ENCODE measurements at regions not wholly inside any gene's neighbourhood (a gene's known extent, or its start where the extent isn't known, plus 50 kb on each side); places are given as distances from the start of the nearest gene placed in this dataset.

DNA sequence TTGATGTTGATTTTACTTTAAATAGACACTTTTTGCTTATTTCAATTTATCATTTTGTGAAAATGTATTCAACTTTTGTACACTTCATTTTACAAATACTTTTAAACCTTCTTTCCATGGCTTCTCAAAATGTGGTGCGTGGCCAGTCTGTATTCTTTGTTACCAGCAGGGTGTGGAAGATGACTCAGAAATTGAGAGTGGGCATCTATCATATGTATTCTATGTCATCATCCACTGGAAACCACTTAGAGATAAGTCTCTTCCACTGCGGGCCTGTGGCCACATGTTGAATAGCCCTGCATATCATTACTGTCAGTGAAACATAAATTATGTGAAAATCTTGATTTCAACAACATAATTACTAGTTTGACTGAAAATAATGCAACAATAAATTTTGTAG, 52.6 kb upstream of the MC3R start:
- Histone ChIP-seq H3K4me3 (ENCODE audit: low read depth in 2 of 2, low read length in 1 of 2) (no peak overlapping the region), H3K27ac (ENCODE audit: low read depth in 2 of 2, low read length in 1 of 2) (no peak overlapping the region), H3K4me1 (ENCODE audit: control insufficient read depth in 1 of 2, insufficient read depth in 2 of 2, low read depth in 1 of 2, low read length in 1 of 2) (no peaks in the 10 kb centered on the region), H4K20me1 (ENCODE audit: insufficient read depth) (no peaks in the 10 kb centered on the region), H2AFZ (ENCODE audit: low read depth) (no peak overlapping the region), H3F3A (replicated peaks; ENCODE audit: insufficient read depth) (no peaks in the 10 kb centered on the region), H3K9me2 (no peaks in the 10 kb centered on the region), H3K9ac (no peak overlapping the region), H3K79me2 (ENCODE audit: insufficient read depth) (no peaks in the 10 kb centered on the region), H3K4me2 (no peak overlapping the region), H3K27me3 (ENCODE audit: insufficient read depth) (no peaks in the 10 kb centered on the region), H3K9me3 (no peaks in the 10 kb centered on the region; the same call in 1 of the 2 replicates), H3K36me3 (replicated peaks in 1 of 2; ENCODE audit: control insufficient read depth in 1 of 2, insufficient read depth in 2 of 2, low read length in 1 of 2) (no peaks in the 10 kb centered on the region)
- TF ChIP-seq FOXJ3 (CRISPR knock-in tag; IDR thresholded peaks at IDR 0.05): no peak
- TF ChIP-seq EZH2phosphoT487 (IDR thresholded peaks at IDR 0.05; ENCODE audit: borderline replicate concordance, low read depth): no peak
- TF ChIP-seq RCOR1 (IDR thresholded peaks at IDR 0.05; ENCODE audit: low read length): no peak
- TF ChIP-seq NRF1 (IDR thresholded peaks at IDR 0.05; ENCODE audit: low read depth, low read length): no peak
- TF ChIP-seq, protein P1, sequence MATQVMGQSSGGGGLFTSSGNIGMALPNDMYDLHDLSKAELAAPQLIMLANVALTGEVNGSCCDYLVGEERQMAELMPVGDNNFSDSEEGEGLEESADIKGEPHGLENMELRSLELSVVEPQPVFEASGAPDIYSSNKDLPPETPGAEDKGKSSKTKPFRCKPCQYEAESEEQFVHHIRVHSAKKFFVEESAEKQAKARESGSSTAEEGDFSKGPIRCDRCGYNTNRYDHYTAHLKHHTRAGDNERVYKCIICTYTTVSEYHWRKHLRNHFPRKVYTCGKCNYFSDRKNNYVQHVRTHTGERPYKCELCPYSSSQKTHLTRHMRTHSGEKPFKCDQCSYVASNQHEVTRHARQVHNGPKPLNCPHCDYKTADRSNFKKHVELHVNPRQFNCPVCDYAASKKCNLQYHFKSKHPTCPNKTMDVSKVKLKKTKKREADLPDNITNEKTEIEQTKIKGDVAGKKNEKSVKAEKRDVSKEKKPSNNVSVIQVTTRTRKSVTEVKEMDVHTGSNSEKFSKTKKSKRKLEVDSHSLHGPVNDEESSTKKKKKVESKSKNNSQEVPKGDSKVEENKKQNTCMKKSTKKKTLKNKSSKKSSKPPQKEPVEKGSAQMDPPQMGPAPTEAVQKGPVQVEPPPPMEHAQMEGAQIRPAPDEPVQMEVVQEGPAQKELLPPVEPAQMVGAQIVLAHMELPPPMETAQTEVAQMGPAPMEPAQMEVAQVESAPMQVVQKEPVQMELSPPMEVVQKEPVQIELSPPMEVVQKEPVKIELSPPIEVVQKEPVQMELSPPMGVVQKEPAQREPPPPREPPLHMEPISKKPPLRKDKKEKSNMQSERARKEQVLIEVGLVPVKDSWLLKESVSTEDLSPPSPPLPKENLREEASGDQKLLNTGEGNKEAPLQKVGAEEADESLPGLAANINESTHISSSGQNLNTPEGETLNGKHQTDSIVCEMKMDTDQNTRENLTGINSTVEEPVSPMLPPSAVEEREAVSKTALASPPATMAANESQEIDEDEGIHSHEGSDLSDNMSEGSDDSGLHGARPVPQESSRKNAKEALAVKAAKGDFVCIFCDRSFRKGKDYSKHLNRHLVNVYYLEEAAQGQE (IDR thresholded peaks at IDR 0.05; ENCODE audit: low read depth, low read length): no peak
- TF ChIP-seq POLR2AphosphoS5 (IDR thresholded peaks at IDR 0.05; ENCODE audit: low read depth, low read length): no peak
- no peak for TF ChIP-seq ZBTB33 (IDR thresholded peaks at IDR 0.05; ENCODE audit: borderline replicate concordance, low read depth)
- TF ChIP-seq TEAD4 (IDR thresholded peaks at IDR 0.05; ENCODE audit: borderline replicate concordance, insufficient read depth): no peak
- no peak for TF ChIP-seq EP300 (IDR thresholded peaks at IDR 0.05; ENCODE audit: borderline replicate concordance in 1 of 2, low read depth in 1 of 2, low read length in 1 of 2)
- no peak for TF ChIP-seq JUND (IDR thresholded peaks at IDR 0.05)
- no peak for TF ChIP-seq SMC3 (IDR thresholded peaks at IDR 0.05; ENCODE audit: low read depth, low read length)
- TF ChIP-seq GABPA (IDR thresholded peaks at IDR 0.05; ENCODE audit: low read depth): no peak
- no peak for TF ChIP-seq TAF1 (IDR thresholded peaks at IDR 0.05; ENCODE audit: borderline replicate concordance, low read depth, low read length)
- WGBS (ENCODE audit: low lambda C conversion rate): 5% methylated on average over 2 of the region's 2 CpGs
- no peak for DNase-seq
- ChIA-PET CTCF (no interaction called here), POLR2A (no interaction called here)

Measured in SK-N-SH (cell line).